HG02885 (cell line): ENCODE measurements at regions not wholly inside any gene's neighbourhood (a gene's known extent, or its start where the extent isn't known, plus 50 kb on each side); places are given as distances from the start of the nearest gene placed in this dataset.

ENCODE experiments used
- ATAC-seq: cut with Tn5 transposase; IDR thresholded peaks from one replicate; pipeline ENCODE4 v1.9.1; 2021; ENCODE audit warnings: mild to moderate bottlenecking; ENCODE audit not compliant: unreplicated experiment, poor library complexity

- no peak for ATAC-seq
These were observed 54.3 kb upstream of the CBLB start for GRCh38 chr3:105923140-105923539.

GRCh38 chr3:105927741-105928140, 58.9 kb upstream of the CBLB start:
- no peak for ATAC-seq

GRCh38 chr3:105930733-105931132, 61.9 kb upstream of the CBLB start:
- ATAC-seq, result no peak

- no peak for ATAC-seq
These were observed 62.7 kb upstream of the CBLB start for GRCh38 chr3:105931500-105931899.

- no peak for ATAC-seq
These were observed 65.1 kb upstream of the CBLB start for GRCh38 chr3:105933871-105934270.

- no peak for ATAC-seq
These were observed 69.3 kb upstream of the CBLB start for GRCh38 chr3:105938101-105938500.

- no peak for ATAC-seq
These were observed 70.0 kb upstream of the CBLB start for GRCh38 chr3:105938806-105939205.

- ATAC-seq, result no peak
These were observed 75.5 kb upstream of the CBLB start for GRCh38 chr3:105944276-105944675.

- ATAC-seq, result no peak
These were observed 75.9 kb upstream of the CBLB start for GRCh38 chr3:105944721-105945120.

GRCh38 chr3:105948101-105948500, 79.3 kb upstream of the CBLB start:
- ATAC-seq, result no peak

- no peak for ATAC-seq
These were observed 82.2 kb upstream of the CBLB start for GRCh38 chr3:105950881-105951600.

GRCh38 chr3:105953831-105954230, 85.0 kb upstream of the CBLB start:
- ATAC-seq, result no peak

- no peak for ATAC-seq
These were observed 87.5 kb upstream of the CBLB start for GRCh38 chr3:105956306-105956705.

GRCh38 chr3:105957722-105958121, 88.9 kb upstream of the CBLB start:
- no peak for ATAC-seq

- ATAC-seq, result no peak
These were observed 89.6 kb upstream of the CBLB start for GRCh38 chr3:105958237-105959000.

- ATAC-seq, result no peak
These were observed 91.0 kb upstream of the CBLB start for GRCh38 chr3:105959851-105960250.

GRCh38 chr3:105960381-105960780, 91.6 kb upstream of the CBLB start:
- ATAC-seq, result no peak

GRCh38 chr3:105963161-105963560, 94.3 kb upstream of the CBLB start:
- no peak for ATAC-seq

GRCh38 chr3:105965384-105965783, 96.6 kb upstream of the CBLB start:
- no peak for ATAC-seq

- no peak for ATAC-seq
These were observed 98.3 kb upstream of the CBLB start for GRCh38 chr3:105967117-105967516.

GRCh38 chr3:105970283-105970682, 101.5 kb upstream of the CBLB start:
- ATAC-seq, result no peak

GRCh38 chr3:105972069-105972468, 103.3 kb upstream of the CBLB start:
- ATAC-seq, result no peak
